Peyer's patch (tissue), 4 donors: ENCODE measurements at regions not wholly inside any gene's neighbourhood (a gene's known extent, or its start where the extent isn't known, plus 50 kb on each side); places are given as distances from the start of the nearest gene placed in this dataset.

Source experiments
- DNase-seq, 3 donors: peaks; one replicate each; pipeline ENCODE4 v3.0.0-alpha.2; 2017 to 2019
- H3K27ac ChIP-seq, 4 donors: fragments of 200-600 bp; sonication (generic); one replicate each; pipeline ENCODE4 v1.5.1; 2016 to 2019
- H3K27me3 ChIP-seq, 2 donors: fragments of 200-600 bp; sonication (generic); one replicate each; pipeline ENCODE4 v1.5.1; 2019
- H3K36me3 ChIP-seq, 3 donors: fragments of 200-600 bp; sonication (generic); one replicate each; pipeline ENCODE4 v1.5.1; 2016 to 2019
- H3K4me1 ChIP-seq, 4 donors: fragments of 200-600 bp; sonication (generic); one replicate each; pipeline ENCODE4 v1.5.1; 2016 to 2019
- H3K4me3 ChIP-seq, 4 donors: fragments of 200-600 bp; sonication (generic); 1 replicate in 3 of 4; 2 replicates in 1 of 4; pipeline ENCODE4 v1.5.1; 2016 to 2019; ENCODE audit warnings: mild to moderate bottlenecking in 1 of 4
- H3K9me3 ChIP-seq, 4 donors: fragments of 200-600 bp; sonication (generic); one replicate each; pipeline ENCODE4 v1.5.1; 2016 to 2019; ENCODE audit warnings: mild to moderate bottlenecking in 1 of 4
- POLR2A ChIP-seq, 2 donors: fragments of 450-650 bp; IDR thresholded peaks; one replicate each; pipeline ENCODE4 v1.5.1; 2017; ENCODE audit warnings: antibody characterized with exemption in 2 of 2, mild to moderate bottlenecking in 2 of 2, moderate library complexity in 2 of 2
- TF ChIP-seq, protein P1 (sequence below), 6 experiments: fragments of 450-650 bp in 4 of 6; fragments of 200-600 bp in 2 of 6; sonication (generic) in 1 of 6; IDR thresholded peaks; one replicate each; pipeline ENCODE4 v1.5.1; 2017 to 2019; ENCODE audit warnings: antibody characterized with exemption in 6 of 6, mild to moderate bottlenecking in 3 of 6, moderate library complexity in 1 of 6

DNA sequence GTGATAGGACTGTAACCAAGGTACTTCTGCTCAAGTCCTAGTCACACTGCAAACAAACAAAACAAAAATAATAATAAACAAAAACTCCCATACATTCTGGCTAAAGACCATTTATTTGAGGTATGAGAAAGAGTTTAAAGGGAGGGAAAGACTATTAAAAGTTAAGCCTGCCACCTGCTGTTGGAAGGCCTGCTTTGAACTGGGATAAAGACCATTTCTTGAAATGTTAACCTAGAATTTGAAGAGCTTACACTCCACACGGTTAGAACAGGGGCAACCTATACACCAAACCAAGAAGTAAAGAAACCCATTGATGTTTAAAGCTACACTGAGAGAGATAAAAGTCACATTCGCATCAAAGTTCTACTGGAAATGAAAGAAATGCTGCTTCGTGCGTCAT is 548.7 kb upstream of the DIPK2B start:
- no peaks in the 10 kb centered on the region for H3K27me3 ChIP-seq
- H3K27ac ChIP-seq: no peak overlapping the region
- peaks cover 0 to 4% (median 0%) of the 10 kb centered on the region in 3 donors for H3K36me3 ChIP-seq
- no peak for DNase-seq
- no peak overlapping the region for H3K4me3 ChIP-seq
- TF ChIP-seq, protein P1, sequence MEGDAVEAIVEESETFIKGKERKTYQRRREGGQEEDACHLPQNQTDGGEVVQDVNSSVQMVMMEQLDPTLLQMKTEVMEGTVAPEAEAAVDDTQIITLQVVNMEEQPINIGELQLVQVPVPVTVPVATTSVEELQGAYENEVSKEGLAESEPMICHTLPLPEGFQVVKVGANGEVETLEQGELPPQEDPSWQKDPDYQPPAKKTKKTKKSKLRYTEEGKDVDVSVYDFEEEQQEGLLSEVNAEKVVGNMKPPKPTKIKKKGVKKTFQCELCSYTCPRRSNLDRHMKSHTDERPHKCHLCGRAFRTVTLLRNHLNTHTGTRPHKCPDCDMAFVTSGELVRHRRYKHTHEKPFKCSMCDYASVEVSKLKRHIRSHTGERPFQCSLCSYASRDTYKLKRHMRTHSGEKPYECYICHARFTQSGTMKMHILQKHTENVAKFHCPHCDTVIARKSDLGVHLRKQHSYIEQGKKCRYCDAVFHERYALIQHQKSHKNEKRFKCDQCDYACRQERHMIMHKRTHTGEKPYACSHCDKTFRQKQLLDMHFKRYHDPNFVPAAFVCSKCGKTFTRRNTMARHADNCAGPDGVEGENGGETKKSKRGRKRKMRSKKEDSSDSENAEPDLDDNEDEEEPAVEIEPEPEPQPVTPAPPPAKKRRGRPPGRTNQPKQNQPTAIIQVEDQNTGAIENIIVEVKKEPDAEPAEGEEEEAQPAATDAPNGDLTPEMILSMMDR (IDR thresholded peaks at IDR 0.05): peak in 3 of 6 experiments; percentile 27 to 37 (median 31)
- no peak for TF ChIP-seq POLR2A (IDR thresholded peaks at IDR 0.05)
- H3K4me1 ChIP-seq: peaks cover 0 to 2% (median 0%) of the 10 kb centered on the region in 4 donors
- H3K9me3 ChIP-seq: no peaks in the 10 kb centered on the region

DNA sequence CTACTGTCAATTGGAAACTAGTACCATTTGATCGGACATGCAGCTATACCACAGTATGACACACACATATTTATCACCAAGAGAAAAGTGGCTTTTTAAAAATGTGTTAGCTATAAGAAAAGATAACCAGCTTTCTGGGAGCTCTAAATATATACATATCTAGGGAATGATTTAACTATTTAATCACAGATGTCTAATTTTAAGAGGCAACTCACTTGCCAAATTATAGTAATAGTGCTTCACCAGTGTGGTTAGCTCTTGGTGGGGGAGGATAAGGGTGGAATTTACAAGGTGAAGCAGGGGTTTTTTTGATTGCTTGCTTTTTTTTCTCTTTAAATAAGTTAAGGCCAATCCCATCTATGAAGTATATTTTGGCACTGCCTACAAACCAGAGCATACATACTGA is 547.7 kb upstream of the DIPK2B start:
- Histone ChIP-seq H3K27me3 (no peaks in the 10 kb centered on the region), H3K4me3 (no peak overlapping the region), H3K4me1 (no peaks in the 10 kb centered on the region), H3K27ac (no peak overlapping the region), H3K36me3 (peaks cover 0 to 4% (median 0%) of the 10 kb centered on the region in 3 donors), H3K9me3 (no peaks in the 10 kb centered on the region)
- DNase-seq: no peak
- no peak for TF ChIP-seq POLR2A (IDR thresholded peaks at IDR 0.05)
- TF ChIP-seq, protein P1 (IDR thresholded peaks at IDR 0.05): no peak

DNA sequence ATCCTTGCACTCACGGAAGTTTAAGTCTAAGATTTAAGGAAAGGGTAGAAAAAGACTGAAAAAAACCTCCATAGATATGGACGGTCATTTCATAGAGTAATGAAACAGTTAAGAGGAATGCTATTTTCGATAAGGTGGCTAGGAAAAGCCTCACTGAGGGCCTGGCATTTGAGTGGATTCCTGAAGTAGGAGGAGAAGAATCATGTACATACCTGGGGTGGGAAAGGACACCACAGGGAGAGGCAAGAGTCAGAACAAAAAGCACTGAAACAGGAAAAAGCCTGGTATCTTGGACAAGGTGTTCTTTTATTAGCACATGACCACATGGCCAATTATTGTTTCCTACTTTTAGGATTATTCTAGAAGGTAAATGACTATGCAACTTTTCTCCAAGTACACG is 547.2 kb upstream of the DIPK2B start:
- Histone ChIP-seq H3K27ac (no peak overlapping the region), H3K4me1 (no peaks in the 10 kb centered on the region), H3K4me3 (no peak overlapping the region), H3K36me3 (peaks cover 0 to 4% (median 0%) of the 10 kb centered on the region in 3 donors), H3K27me3 (no peaks in the 10 kb centered on the region), H3K9me3 (no peaks in the 10 kb centered on the region)
- TF ChIP-seq, protein P1 (IDR thresholded peaks at IDR 0.05): no peak
- TF ChIP-seq POLR2A (IDR thresholded peaks at IDR 0.05): no peak
- no peak for DNase-seq

- Histone ChIP-seq H3K9me3 (no peaks in the 10 kb centered on the region), H3K36me3 (peaks cover 0 to 4% (median 0%) of the 10 kb centered on the region in 3 donors), H3K27ac (no peak overlapping the region), H3K4me3 (no peak overlapping the region), H3K4me1 (no peaks in the 10 kb centered on the region), H3K27me3 (no peaks in the 10 kb centered on the region)
- no peak for TF ChIP-seq POLR2A (IDR thresholded peaks at IDR 0.05)
- TF ChIP-seq, protein P1 (IDR thresholded peaks at IDR 0.05): no peak
- no peak for DNase-seq
Observed at GRCh38 chrX:45745479-45745878, 544.8 kb upstream of the DIPK2B start.

DNA sequence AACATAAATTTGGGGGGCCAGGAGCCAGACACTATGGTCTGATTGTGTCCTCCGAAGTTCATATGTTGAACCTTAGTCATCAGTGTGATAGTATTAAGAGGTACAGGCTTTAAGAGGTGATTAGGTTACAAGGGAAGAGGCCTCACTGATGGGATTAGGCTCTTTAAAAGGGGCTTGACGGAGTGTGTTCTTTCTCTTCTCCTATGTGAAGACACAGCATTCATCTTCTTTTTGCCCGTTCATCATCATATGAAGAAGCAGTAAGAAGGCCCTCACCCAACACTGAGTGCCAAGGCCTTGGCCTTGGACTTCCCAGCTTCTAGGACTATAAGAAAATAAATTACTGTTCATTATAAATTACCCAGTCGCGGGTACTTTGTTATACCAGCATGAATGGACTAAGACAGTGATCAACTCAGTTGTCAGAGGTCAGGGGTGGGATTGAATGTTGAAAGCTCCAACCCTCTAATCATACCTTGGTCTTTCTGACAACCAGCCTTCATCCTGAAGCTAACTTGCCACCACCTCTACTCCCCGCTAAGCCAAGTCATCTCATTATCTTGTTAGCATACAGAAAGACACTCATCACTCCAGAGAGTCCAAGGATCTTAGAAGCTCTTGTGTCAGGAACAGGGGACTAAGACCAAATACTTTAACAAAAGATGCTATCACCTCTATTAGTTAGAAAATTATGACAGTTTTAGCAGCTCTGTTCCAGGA is 543.4 kb upstream of the DIPK2B start:
- no peak for TF ChIP-seq POLR2A (IDR thresholded peaks at IDR 0.05)
- TF ChIP-seq, protein P1 (IDR thresholded peaks at IDR 0.05): no peak
- no peak overlapping the region for H3K27ac ChIP-seq
- DNase-seq: no peak
- peaks cover 0 to 4% (median 0%) of the 10 kb centered on the region in 3 donors for H3K36me3 ChIP-seq
- H3K27me3 ChIP-seq: no peaks in the 10 kb centered on the region
- H3K4me3 ChIP-seq: no peak overlapping the region
- H3K9me3 ChIP-seq: no peaks in the 10 kb centered on the region
- no peaks in the 10 kb centered on the region for H3K4me1 ChIP-seq
